OCI-LY3 (cell line): ENCODE measurements at regions not wholly inside any gene's neighbourhood (a gene's known extent, or its start where the extent isn't known, plus 50 kb on each side); places are given as distances from the start of the nearest gene placed in this dataset.

Experiments used
- H2AFZ ChIP-seq: fragments of 200-600, 300-600 bp; shearing (Covaris generic); 2 replicates; pipeline ENCODE4 v1.6.0; 2014; ENCODE audit warnings: antibody characterized with exemption, low read depth, low read length
- H3K27ac ChIP-seq: fragments of 200-600, 300-600 bp; sonication (generic); 2 replicates; pipeline ENCODE4 v1.5.1; 2014; ENCODE audit warnings: mild to moderate bottlenecking, low read length, moderate library complexity, mixed read lengths
- H3K27me3 ChIP-seq: fragments of 200-600, 300-600 bp; sonication (generic); 2 replicates; pipeline ENCODE4 v1.6.1; 2014; ENCODE audit warnings: low read depth, low read length, mixed read lengths
- H3K36me3 ChIP-seq: fragments of 200-600, 300-600 bp; sonication (generic); replicated peaks from 2 replicates; pipeline ENCODE3; 2014; ENCODE audit warnings: low read depth, low read length, mixed read lengths
- H3K4me1 ChIP-seq: fragments of 300-600, 200-600 bp; sonication (generic); 2 replicates; pipeline ENCODE4 v1.6.1; 2014; ENCODE audit warnings: low read length, mixed read lengths
- H3K4me2 ChIP-seq: fragments of 200-600, 300-600 bp; sonication (generic); 2 replicates; pipeline ENCODE4 v1.6.1; 2014; ENCODE audit warnings: low read length, mixed read lengths
- H3K4me3 ChIP-seq: fragments of 300-600, 200-600 bp; sonication (generic); 2 replicates; pipeline ENCODE4 v1.5.1; 2014; ENCODE audit warnings: antibody characterized with exemption, mild to moderate bottlenecking, low read length, moderate library complexity
- H3K79me2 ChIP-seq: fragments of 300-600, 200-600 bp; shearing (Covaris generic); 2 replicates; pipeline ENCODE4 v1.6.1; 2014; ENCODE audit warnings: mild to moderate bottlenecking, low read length, mixed read lengths
- H3K9ac ChIP-seq: fragments of 300-600, 200-600 bp; shearing (Covaris generic); 2 replicates; pipeline ENCODE4 v1.6.0; 2014; ENCODE audit warnings: mild to moderate bottlenecking, low read length, moderate library complexity
- H3K9me3 ChIP-seq: fragments of 200-600, 300-600 bp; shearing (Covaris generic); 2 replicates; pipeline ENCODE4 v1.6.1; 2014; ENCODE audit warnings: low read length, mixed read lengths; ENCODE audit not compliant: insufficient read depth
- H4K20me1 ChIP-seq: fragments of 200-600, 300-600 bp; sonication (generic); 2 replicates; pipeline ENCODE4 v1.6.1; 2016; ENCODE audit warnings: low read length, mixed read lengths; ENCODE audit not compliant: insufficient read depth
- CTCF ChIP-seq: fragments of 200-600, 300-600 bp; sonication (generic); IDR thresholded peaks from 2 replicates; pipeline ENCODE4 v1.5.1; 2014; ENCODE audit warnings: antibody characterized with exemption, low read length, low read depth
- EZH2phosphoT487 ChIP-seq: fragments of 200-600 bp; shearing (Covaris generic); IDR thresholded peaks from 2 replicates; pipeline ENCODE4 v1.6.1; 2018; ENCODE audit warnings: antibody characterized with exemption, mixed run types, low read depth

DNA sequence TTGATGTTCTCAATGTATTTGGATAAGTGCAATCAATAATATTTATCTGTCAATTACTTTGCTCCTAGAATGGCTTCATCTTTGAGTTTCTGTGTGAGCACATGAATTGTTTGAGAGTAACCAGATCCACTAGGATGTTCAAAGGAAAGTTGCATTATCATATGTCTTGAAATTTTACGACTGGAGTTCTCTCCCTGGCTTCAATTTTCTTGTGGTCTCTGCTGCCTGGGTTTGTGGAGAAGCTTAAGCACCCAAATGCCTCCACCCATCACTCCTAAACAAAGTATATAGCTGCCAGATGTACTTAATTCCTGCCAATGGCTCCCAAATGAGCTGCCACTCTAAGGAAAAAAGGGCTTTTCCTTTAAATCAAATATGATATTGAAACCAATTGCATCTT, 1149.4 kb upstream of the ZEB2 start:
- Histone ChIP-seq H3K9me3 (no peaks in the 10 kb centered on the region), H3K27me3 (no peaks in the 10 kb centered on the region), H2AFZ (no peak overlapping the region), H3K4me2 (no peak overlapping the region), H4K20me1 (no peaks in the 10 kb centered on the region), H3K4me1 (peaks cover 3% of the 10 kb centered on the region; the same call in 1 of the 2 replicates), H3K79me2 (no peaks in the 10 kb centered on the region), H3K36me3 (no peaks in the 10 kb centered on the region), H3K4me3 (no peak overlapping the region), H3K27ac (no peak overlapping the region), H3K9ac (no peak overlapping the region)
- no peak for TF ChIP-seq CTCF
- no peak for TF ChIP-seq EZH2phosphoT487

DNA sequence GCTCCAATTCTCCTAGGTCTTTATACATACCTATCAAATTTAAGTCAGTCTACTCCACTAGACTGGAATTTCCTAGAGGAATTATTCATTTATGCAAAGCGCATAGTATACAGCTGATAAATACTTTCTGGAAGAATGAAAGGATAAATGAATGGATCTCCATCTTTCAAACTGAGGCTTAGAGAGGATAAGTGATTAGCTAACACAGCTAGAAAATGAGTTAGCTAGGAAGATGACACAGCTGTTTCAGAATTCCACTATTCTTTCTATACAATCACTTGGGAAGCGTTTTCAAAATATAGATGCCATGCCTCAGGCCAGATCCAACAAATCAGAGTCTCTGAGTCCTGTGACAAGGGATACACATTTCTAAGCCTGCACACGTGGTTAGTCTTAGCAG, 1146.6 kb upstream of the ZEB2 start:
- Histone ChIP-seq H4K20me1 (no peaks in the 10 kb centered on the region), H3K4me3 (no peak overlapping the region), H3K4me1 (no peaks in the 10 kb centered on the region), H3K27me3 (no peaks in the 10 kb centered on the region), H3K36me3 (no peaks in the 10 kb centered on the region), H3K9ac (no peak overlapping the region), H3K79me2 (no peaks in the 10 kb centered on the region), H2AFZ (no peak overlapping the region), H3K4me2 (no peak overlapping the region), H3K9me3 (no peaks in the 10 kb centered on the region), H3K27ac (no peak overlapping the region)
- TF ChIP-seq EZH2phosphoT487 (no peak), CTCF (no peak)

DNA sequence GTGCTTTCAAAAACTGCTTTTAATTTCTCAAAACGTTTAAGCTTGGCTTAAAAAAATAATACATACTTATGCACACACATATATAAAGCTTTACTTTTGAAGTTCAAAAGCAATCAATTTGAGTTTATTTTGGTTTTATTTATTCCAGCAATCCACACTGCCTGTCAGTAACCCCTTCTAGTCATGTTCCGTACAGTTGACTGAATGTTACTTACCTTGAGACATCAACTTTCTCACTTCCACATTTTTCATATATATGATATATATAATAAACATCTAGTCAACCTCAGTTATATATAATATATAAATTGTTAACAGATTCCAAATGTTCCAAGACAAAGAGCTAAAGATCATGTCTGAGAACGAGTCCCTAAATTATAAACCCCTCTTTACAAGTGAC, 1137.3 kb upstream of the ZEB2 start:
- TF ChIP-seq CTCF (no peak), EZH2phosphoT487 (no peak)
- Histone ChIP-seq H3K27ac (no peak overlapping the region), H2AFZ (no peak overlapping the region), H3K79me2 (no peaks in the 10 kb centered on the region), H3K36me3 (no peaks in the 10 kb centered on the region), H4K20me1 (no peaks in the 10 kb centered on the region), H3K4me2 (no peak overlapping the region), H3K4me3 (no peak overlapping the region), H3K9ac (no peak overlapping the region), H3K4me1 (no peaks in the 10 kb centered on the region), H3K27me3 (no peaks in the 10 kb centered on the region), H3K9me3 (no peaks in the 10 kb centered on the region)

- no peak overlapping the region for H3K4me3 ChIP-seq
- H3K4me2 ChIP-seq, result no peak overlapping the region
- H2AFZ ChIP-seq, result no peak overlapping the region
- H4K20me1 ChIP-seq, result no peaks in the 10 kb centered on the region
- H3K9ac ChIP-seq, result no peak overlapping the region
- H3K9me3 ChIP-seq, result no peaks in the 10 kb centered on the region
- no peaks in the 10 kb centered on the region for H3K27me3 ChIP-seq
- no peaks in the 10 kb centered on the region for H3K4me1 ChIP-seq
- no peak overlapping the region for H3K27ac ChIP-seq
- H3K79me2 ChIP-seq, result no peaks in the 10 kb centered on the region
- TF ChIP-seq EZH2phosphoT487 (no peak), CTCF (no peak)
- no peaks in the 10 kb centered on the region for H3K36me3 ChIP-seq
Measured at GRCh38 chr2:145655165-145655765, 1135.3 kb upstream of the ZEB2 start.
